ENCODE measurements at regions not wholly inside any gene's neighbourhood (a gene's known extent, or its start where the extent isn't known, plus 50 kb on each side); places are given as distances from the start of the nearest gene placed in this dataset.

DNA sequence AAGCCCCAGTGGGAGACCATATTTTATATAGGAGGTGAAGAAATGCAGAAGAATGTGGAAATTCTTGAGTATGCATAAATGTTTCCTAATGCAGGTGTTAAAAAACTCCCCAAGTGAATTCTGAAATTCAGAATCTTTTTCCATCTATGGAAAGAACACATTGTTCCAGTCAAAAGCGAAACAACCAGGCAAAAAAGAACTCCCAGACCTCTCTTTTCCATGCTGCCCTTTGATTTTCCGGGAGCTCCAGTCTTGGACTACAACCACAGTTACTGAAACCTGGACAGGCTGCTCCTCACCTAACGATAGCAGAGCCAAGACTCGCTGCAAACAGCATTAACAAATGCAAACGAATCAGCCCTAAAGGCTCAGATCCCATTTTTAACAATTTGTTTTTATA, 108.7 kb upstream of the CNKSR3 start:
- H3K27me3 ChIP-seq (replicated peaks in 1 of 7), result no peaks in the 10 kb centered on the region
- intact Hi-C loops (cut with DNase I; ENCODE audit: low total_unique reads), result no loop called here
- 82 to 89% (median 86%) methylated on average over 5 of the region's 5 CpGs for WGBS, 5 donors
- no peaks in the 10 kb centered on the region for H3K36me3 ChIP-seq
- no peak for DNase-seq
- H3K4me3 ChIP-seq, result no peak overlapping the region
- H3K9me3 ChIP-seq, result peaks cover 0 to 5% (median 0%) of the 10 kb centered on the region in 8 donors
- no peak overlapping the region for H3K27ac ChIP-seq
- TF ChIP-seq POLR2AphosphoS5 (IDR thresholded peaks at IDR 0.05) (no peak), POLR2A (IDR thresholded peaks at IDR 0.05) (no peak)
- TF ChIP-seq, protein P1, sequence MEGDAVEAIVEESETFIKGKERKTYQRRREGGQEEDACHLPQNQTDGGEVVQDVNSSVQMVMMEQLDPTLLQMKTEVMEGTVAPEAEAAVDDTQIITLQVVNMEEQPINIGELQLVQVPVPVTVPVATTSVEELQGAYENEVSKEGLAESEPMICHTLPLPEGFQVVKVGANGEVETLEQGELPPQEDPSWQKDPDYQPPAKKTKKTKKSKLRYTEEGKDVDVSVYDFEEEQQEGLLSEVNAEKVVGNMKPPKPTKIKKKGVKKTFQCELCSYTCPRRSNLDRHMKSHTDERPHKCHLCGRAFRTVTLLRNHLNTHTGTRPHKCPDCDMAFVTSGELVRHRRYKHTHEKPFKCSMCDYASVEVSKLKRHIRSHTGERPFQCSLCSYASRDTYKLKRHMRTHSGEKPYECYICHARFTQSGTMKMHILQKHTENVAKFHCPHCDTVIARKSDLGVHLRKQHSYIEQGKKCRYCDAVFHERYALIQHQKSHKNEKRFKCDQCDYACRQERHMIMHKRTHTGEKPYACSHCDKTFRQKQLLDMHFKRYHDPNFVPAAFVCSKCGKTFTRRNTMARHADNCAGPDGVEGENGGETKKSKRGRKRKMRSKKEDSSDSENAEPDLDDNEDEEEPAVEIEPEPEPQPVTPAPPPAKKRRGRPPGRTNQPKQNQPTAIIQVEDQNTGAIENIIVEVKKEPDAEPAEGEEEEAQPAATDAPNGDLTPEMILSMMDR (IDR thresholded peaks at IDR 0.05 in 8 of 11, conservative IDR thresholded peaks at IDR 0.05 in 3 of 11), result no peak
- peaks cover 0 to 13% (median 0%) of the 10 kb centered on the region in 6 donors for H3K4me1 ChIP-seq

DNA sequence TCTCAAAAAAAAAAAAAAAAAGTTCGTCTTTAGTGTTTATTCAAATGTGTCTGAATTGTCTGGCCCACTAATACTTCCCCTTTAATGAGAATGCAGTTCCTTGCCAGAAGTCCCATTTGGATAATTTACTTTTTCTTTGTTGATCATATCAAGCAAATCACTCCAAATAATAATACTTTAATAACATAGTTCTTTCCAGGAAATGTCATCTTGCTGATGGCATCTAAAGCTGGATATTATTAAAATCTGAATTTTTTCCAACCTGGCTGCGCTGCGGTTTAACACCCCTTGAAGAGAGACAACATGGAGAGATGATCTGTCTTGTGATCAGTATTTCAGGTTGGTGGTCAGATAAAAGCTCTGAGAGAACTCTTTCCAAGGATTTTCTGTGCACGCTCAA, 111.2 kb upstream of the CNKSR3 start:
- intact Hi-C loops (cut with DNase I; ENCODE audit: low total_unique reads), result no loop called here

DNA sequence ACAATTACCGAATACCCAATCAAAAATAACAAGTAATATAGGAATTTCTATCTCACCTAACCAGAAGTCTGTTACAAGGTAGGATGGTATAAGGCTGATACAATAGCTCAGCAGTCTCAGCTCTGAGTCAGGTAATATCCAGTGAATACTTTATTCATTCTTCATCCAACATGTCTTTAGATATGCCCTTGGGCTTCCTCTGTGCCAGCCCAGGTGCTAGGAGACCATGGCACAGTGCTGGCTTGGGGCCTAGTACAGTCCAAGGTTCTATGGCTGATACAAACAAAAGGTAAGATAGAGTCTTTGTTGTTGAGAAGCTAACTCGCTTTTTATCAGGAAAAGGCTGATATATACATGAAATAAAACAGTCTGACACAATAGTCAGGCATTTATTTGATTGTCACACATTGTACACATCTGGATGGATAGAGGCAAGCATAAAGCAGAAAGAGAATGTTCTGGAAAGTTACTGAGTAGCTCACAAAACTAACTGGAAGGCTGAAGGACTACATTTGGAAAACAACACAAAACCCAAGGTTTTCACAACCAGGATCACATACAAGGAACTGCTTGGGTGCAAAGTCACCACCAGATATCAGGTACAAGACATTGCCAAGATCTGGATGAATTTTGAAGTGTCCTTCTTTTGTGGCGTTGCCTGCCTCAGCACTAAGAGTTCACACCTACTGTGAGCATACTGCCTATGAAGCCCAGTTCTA, 110.4 kb upstream of the SCAF8 start:
- Histone ChIP-seq H3K9me3 (peaks cover 0 to 17% (median 2%) of the 10 kb centered on the region in 8 donors), H3K4me1 (no peaks in the 10 kb centered on the region), H3K4me3 (no peak overlapping the region), H3K36me3 (no peaks in the 10 kb centered on the region), H3K27ac (no peak overlapping the region), H3K27me3 (replicated peaks in 1 of 7) (no peaks in the 10 kb centered on the region)
- WGBS, 5 donors, result 84 to 92% (median 88%) methylated on average over 3 of the region's 3 CpGs
- intact Hi-C loops (cut with DNase I; ENCODE audit: low total_unique reads), result no loop called here
- TF ChIP-seq, protein P1 (IDR thresholded peaks at IDR 0.05 in 8 of 11, conservative IDR thresholded peaks at IDR 0.05 in 3 of 11), result no peak
- TF ChIP-seq POLR2A (IDR thresholded peaks at IDR 0.05) (no peak), POLR2AphosphoS5 (IDR thresholded peaks at IDR 0.05) (no peak)
- no peak for DNase-seq

More for the DNA sequence above, 111.2 kb upstream of the CNKSR3 start:
- peaks cover 0 to 17% (median 2%) of the 10 kb centered on the region in 8 donors for H3K9me3 ChIP-seq
- no peaks in the 10 kb centered on the region for H3K4me1 ChIP-seq
- TF ChIP-seq POLR2AphosphoS5 (IDR thresholded peaks at IDR 0.05), result no peak
- TF ChIP-seq, protein P1 (IDR thresholded peaks at IDR 0.05 in 8 of 11, conservative IDR thresholded peaks at IDR 0.05 in 3 of 11), result no peak
- H3K27me3 ChIP-seq (replicated peaks in 1 of 7), result no peaks in the 10 kb centered on the region
- 85 to 89% (median 88%) methylated on average over 4 of the region's 4 CpGs for WGBS, 5 donors
- no peak overlapping the region for H3K4me3 ChIP-seq
- no peak for DNase-seq
- H3K27ac ChIP-seq, result no peak overlapping the region
- H3K36me3 ChIP-seq, result no peaks in the 10 kb centered on the region

DNA sequence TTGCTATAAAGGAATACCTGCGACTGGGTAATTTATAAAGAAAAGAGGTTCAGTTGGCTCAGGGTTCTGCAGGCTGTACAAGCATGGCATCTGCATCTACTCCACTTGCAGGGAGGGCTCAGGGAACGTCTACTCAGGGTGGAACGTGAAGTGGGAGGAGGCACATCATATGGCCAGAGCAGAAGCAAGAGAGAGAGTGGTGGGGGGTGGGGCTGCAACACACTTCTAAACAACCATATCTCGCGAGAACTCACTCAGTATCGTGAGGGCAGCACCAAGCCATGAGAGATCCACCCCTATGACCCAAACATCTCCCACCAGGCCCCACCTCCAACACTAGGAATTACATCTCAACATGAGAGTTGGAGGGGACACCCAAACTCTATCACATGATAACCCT, 109.8 kb upstream of the SCAF8 start:
- Histone ChIP-seq H3K27ac (no peak overlapping the region), H3K36me3 (no peaks in the 10 kb centered on the region), H3K4me3 (no peak overlapping the region), H3K9me3 (peaks cover 0 to 17% (median 2%) of the 10 kb centered on the region in 8 donors), H3K4me1 (no peaks in the 10 kb centered on the region), H3K27me3 (replicated peaks in 1 of 7) (no peaks in the 10 kb centered on the region)
- intact Hi-C loops (cut with DNase I; ENCODE audit: low total_unique reads), result no loop called here
- no peak for DNase-seq
- TF ChIP-seq POLR2AphosphoS5 (IDR thresholded peaks at IDR 0.05), result no peak
- TF ChIP-seq, protein P1 (IDR thresholded peaks at IDR 0.05 in 8 of 11, conservative IDR thresholded peaks at IDR 0.05 in 3 of 11), result no peak
- no peak for TF ChIP-seq POLR2A (IDR thresholded peaks at IDR 0.05)
- WGBS, 5 donors, result 83 to 94% (median 92%) methylated on average over 5 to 6 of the region's 6 CpGs
